ENCODE measurements at regions not wholly inside any gene's neighbourhood (a gene's known extent, or its start where the extent isn't known, plus 50 kb on each side); places are given as distances from the start of the nearest gene placed in this dataset.

DNA sequence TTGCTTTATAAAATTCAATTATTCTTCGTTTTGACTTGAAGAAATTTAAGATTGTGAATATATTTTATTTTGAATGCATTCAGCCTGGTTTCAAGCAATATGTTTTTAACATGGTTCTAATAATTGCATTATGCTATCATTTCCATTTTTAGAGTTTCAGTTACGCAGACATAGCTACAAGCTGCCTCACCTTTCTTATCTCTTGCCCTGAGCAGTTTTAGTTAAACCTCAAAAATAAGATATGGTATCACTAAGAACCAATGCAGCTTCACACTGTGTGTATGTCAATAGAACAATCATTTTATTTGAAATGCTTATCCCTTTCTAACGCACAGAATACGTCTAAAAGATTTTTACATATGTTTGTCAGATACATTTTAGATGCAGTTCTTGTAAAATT lies 632.6 kb upstream of the KCND2 start:
- ChIA-PET POLR2A (ENCODE audit: unreplicated experiment) (interaction anchor here (0.5 kb wide), 1 partner anchor 18 kb away, joined by 3 read pairs; no protein-coding TSS in a partner anchor), CTCF (no interaction called here)
- TF ChIP-seq EZH2 (IDR thresholded peaks at IDR 0.05; ENCODE audit: low read depth) (no peak), CTCF (conservative IDR thresholded peaks at IDR 0.05) (no peak)
- Histone ChIP-seq H3K36me3 (ENCODE audit: low read depth) (no peaks in the 10 kb centered on the region), H3K9me2 (ENCODE audit: insufficient read depth) (no peaks in the 10 kb centered on the region), H3K4me3 (no peak overlapping the region), H3K9me3 (ENCODE audit: insufficient read depth, low read depth) (no peaks in the 10 kb centered on the region), H2AFZ (no peak overlapping the region), H3K4me1 (replicated peaks; ENCODE audit: insufficient read depth) (no peaks in the 10 kb centered on the region), H3K27ac (no peak overlapping the region), H3K79me2 (ENCODE audit: low read depth) (no peaks in the 10 kb centered on the region), H3K4me2 (no peak overlapping the region), H3K27me3 (ENCODE audit: insufficient read depth, low read depth) (no peaks in the 10 kb centered on the region), H4K20me1 (ENCODE audit: insufficient read depth) (no peaks in the 10 kb centered on the region), H3F3A (ENCODE audit: insufficient read depth, low read depth) (no peaks in the 10 kb centered on the region)
- BruUV-seq (replicated peaks) = no TSS peak
- intact Hi-C loops (cut with micrococcal nuclease; ENCODE audit: unreplicated experiment) = no loop called here
- DNase-seq = no peak

GRCh38 chr7:119640861-119641260 lies 632.1 kb upstream of the KCND2 start:
- Histone ChIP-seq H2AFZ (no peak overlapping the region), H3K36me3 (ENCODE audit: low read depth) (no peaks in the 10 kb centered on the region), H3K27ac (no peak overlapping the region), H3F3A (ENCODE audit: insufficient read depth, low read depth) (no peaks in the 10 kb centered on the region), H4K20me1 (ENCODE audit: insufficient read depth) (no peaks in the 10 kb centered on the region), H3K4me1 (replicated peaks; ENCODE audit: insufficient read depth) (no peaks in the 10 kb centered on the region), H3K4me3 (no peak overlapping the region), H3K4me2 (no peak overlapping the region), H3K9me3 (ENCODE audit: insufficient read depth, low read depth) (no peaks in the 10 kb centered on the region), H3K27me3 (ENCODE audit: insufficient read depth, low read depth) (no peaks in the 10 kb centered on the region), H3K9me2 (ENCODE audit: insufficient read depth) (no peaks in the 10 kb centered on the region), H3K79me2 (ENCODE audit: low read depth) (no peaks in the 10 kb centered on the region)
- no peak for DNase-seq
- ChIA-PET POLR2A (ENCODE audit: unreplicated experiment) (interaction anchor here (0.5 kb wide), 1 partner anchor 18 kb away, joined by 3 read pairs; no protein-coding TSS in a partner anchor), CTCF (no interaction called here)
- BruUV-seq (replicated peaks) = no TSS peak
- TF ChIP-seq EZH2 (IDR thresholded peaks at IDR 0.05; ENCODE audit: low read depth) = no peak
- TF ChIP-seq CTCF (conservative IDR thresholded peaks at IDR 0.05) = no peak
- intact Hi-C loops (cut with micrococcal nuclease; ENCODE audit: unreplicated experiment) = no loop called here

GRCh38 chr7:119643558-119643957 lies 629.4 kb upstream of the KCND2 start:
- H3K4me3 ChIP-seq = no peak overlapping the region
- H3K4me2 ChIP-seq = no peak overlapping the region
- H3K79me2 ChIP-seq (ENCODE audit: low read depth) = no peaks in the 10 kb centered on the region
- H3K4me1 ChIP-seq (replicated peaks; ENCODE audit: insufficient read depth) = no peaks in the 10 kb centered on the region
- no peaks in the 10 kb centered on the region for H3K36me3 ChIP-seq (ENCODE audit: low read depth)
- ChIA-PET CTCF (no interaction called here), POLR2A (ENCODE audit: unreplicated experiment) (no interaction called here)
- no peaks in the 10 kb centered on the region for H3F3A ChIP-seq (ENCODE audit: insufficient read depth, low read depth)
- no peaks in the 10 kb centered on the region for H4K20me1 ChIP-seq (ENCODE audit: insufficient read depth)
- intact Hi-C loops (cut with micrococcal nuclease; ENCODE audit: unreplicated experiment) = no loop called here
- no peak overlapping the region for H3K27ac ChIP-seq
- no peak for DNase-seq
- H3K9me3 ChIP-seq (ENCODE audit: insufficient read depth, low read depth) = no peaks in the 10 kb centered on the region
- no peaks in the 10 kb centered on the region for H3K27me3 ChIP-seq (ENCODE audit: insufficient read depth, low read depth)
- no peak for TF ChIP-seq EZH2 (IDR thresholded peaks at IDR 0.05; ENCODE audit: low read depth)
- no peak for TF ChIP-seq CTCF (conservative IDR thresholded peaks at IDR 0.05)
- no peaks in the 10 kb centered on the region for H3K9me2 ChIP-seq (ENCODE audit: insufficient read depth)
- BruUV-seq (replicated peaks) = no TSS peak
- no peak overlapping the region for H2AFZ ChIP-seq
